NB4 (cell line): ENCODE measurements at regions not wholly inside any gene's neighbourhood (a gene's known extent, or its start where the extent isn't known, plus 50 kb on each side); places are given as distances from the start of the nearest gene placed in this dataset.

ENCODE experiments used
- POLR2A ChIP-seq: IDR thresholded peaks from 2 replicates; pipeline ENCODE4 v1.6.1; 2011; ENCODE audit warnings: mild to moderate bottlenecking; ENCODE audit not compliant: insufficient read length; ENCODE audit errors: extremely low read depth
- TF ChIP-seq, protein P1 (sequence below): IDR thresholded peaks from one replicate; pipeline ENCODE4 v1.5.1; 2012; ENCODE audit warnings: low read depth, low read length

DNA sequence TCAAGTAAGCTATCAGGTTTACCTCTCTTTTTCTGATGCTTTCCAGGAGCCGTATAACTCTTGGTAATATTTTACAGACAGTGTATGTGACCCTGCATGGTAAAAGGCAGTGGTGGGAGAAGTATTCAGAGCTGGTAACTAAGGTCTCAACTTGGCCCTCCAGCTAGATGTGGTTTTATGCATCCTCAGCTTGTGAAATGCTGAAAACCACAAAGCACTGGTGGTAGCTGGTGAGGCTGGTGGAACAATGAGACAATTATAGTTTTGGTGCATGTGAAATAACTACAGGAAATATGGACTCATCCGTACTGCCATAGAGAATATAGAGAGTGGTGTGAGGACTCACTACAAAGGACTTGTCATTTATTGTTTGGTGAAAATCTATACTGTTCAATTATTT is 383.0 kb upstream of the PCDH15 start:
- TF ChIP-seq, protein P1, sequence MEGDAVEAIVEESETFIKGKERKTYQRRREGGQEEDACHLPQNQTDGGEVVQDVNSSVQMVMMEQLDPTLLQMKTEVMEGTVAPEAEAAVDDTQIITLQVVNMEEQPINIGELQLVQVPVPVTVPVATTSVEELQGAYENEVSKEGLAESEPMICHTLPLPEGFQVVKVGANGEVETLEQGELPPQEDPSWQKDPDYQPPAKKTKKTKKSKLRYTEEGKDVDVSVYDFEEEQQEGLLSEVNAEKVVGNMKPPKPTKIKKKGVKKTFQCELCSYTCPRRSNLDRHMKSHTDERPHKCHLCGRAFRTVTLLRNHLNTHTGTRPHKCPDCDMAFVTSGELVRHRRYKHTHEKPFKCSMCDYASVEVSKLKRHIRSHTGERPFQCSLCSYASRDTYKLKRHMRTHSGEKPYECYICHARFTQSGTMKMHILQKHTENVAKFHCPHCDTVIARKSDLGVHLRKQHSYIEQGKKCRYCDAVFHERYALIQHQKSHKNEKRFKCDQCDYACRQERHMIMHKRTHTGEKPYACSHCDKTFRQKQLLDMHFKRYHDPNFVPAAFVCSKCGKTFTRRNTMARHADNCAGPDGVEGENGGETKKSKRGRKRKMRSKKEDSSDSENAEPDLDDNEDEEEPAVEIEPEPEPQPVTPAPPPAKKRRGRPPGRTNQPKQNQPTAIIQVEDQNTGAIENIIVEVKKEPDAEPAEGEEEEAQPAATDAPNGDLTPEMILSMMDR, result no peak
- TF ChIP-seq POLR2A, result no peak
